ENCODE measurements at regions not wholly inside any gene's neighbourhood (a gene's known extent, or its start where the extent isn't known, plus 50 kb on each side); places are given as distances from the start of the nearest gene placed in this dataset.
A peak's percentile ranks its signal among the peaks of the same experiment; 100 is the strongest.

GRCh38 chr11:128171506-128171905 is 415.9 kb downstream of the ETS1 start:
- Histone ChIP-seq H3K27me3 (ENCODE audit: insufficient read depth) (no peaks in the 10 kb centered on the region), H4K20me1 (replicated peaks; ENCODE audit: insufficient read depth) (no peaks in the 10 kb centered on the region), H3K4me1 (ENCODE audit: insufficient read depth) (peaks cover 9% of the 10 kb centered on the region), H3K27ac (ENCODE audit: low read depth) (no peak overlapping the region), H3F3A (replicated peaks; ENCODE audit: low read depth) (no peaks in the 10 kb centered on the region), H3K4me3 (no peak overlapping the region), H3K79me2 (replicated peaks; ENCODE audit: insufficient read depth) (no peaks in the 10 kb centered on the region), H3K36me3 (ENCODE audit: insufficient read depth) (no peaks in the 10 kb centered on the region), H3K4me2 (no peak overlapping the region), H3K9me2 (ENCODE audit: insufficient read depth) (peaks cover under 1% of the 10 kb centered on the region; the same call in 1 of the 2 replicates), H2AFZ (no peak overlapping the region)
- DNase-seq (ENCODE audit: low spot score) (no peak), ATAC-seq (no peak)
- Mint-ChIP-seq H3K4me1 (peaks cover 14% of the 10 kb centered on the region), H3K27ac (no peak overlapping the region), H3K36me3 (ENCODE audit: low read depth) (no peaks in the 10 kb centered on the region), H3K27me3 (ENCODE audit: insufficient read depth, low read depth, poor library complexity) (no peaks in the 10 kb centered on the region), H3K9me3 (no peaks in the 10 kb centered on the region), H3K4me3 (no peak overlapping the region)
- TF ChIP-seq NANOG (IDR thresholded peaks at IDR 0.05; ENCODE audit: borderline replicate concordance) (no peak), REST (IDR thresholded peaks at IDR 0.05; ENCODE audit: unreplicated experiment) (no peak), ZNF331 (CRISPR knock-in tag; IDR thresholded peaks at IDR 0.05; ENCODE audit: low read depth) (no peak), EZH2phosphoT487 (IDR thresholded peaks at IDR 0.05; ENCODE audit: unreplicated experiment) (no peak), JUNB (IDR thresholded peaks at IDR 0.05; ENCODE audit: unreplicated experiment) (no peak), POLR2AphosphoS5 (IDR thresholded peaks at IDR 0.05; ENCODE audit: low read depth) (no peak), EZH2 (IDR thresholded peaks at IDR 0.05; ENCODE audit: low read depth, unreplicated experiment) (no peak)

GRCh38 chr11:128165572-128165971 is 421.8 kb downstream of the ETS1 start:
- ATAC-seq (no peak), DNase-seq (ENCODE audit: low spot score) (no peak)
- H3K9me2 ChIP-seq (ENCODE audit: insufficient read depth), result no peaks in the 10 kb centered on the region
- Mint-ChIP-seq H3K27me3 (ENCODE audit: insufficient read depth, low read depth, poor library complexity) (no peaks in the 10 kb centered on the region), H3K9me3 (no peaks in the 10 kb centered on the region), H3K4me1 (no peaks in the 10 kb centered on the region), H3K4me3 (no peak overlapping the region), H3K27ac (no peak overlapping the region; the same call in 1 of the 2 replicates), H3K36me3 (ENCODE audit: low read depth) (no peaks in the 10 kb centered on the region)
- H4K20me1 ChIP-seq (replicated peaks; ENCODE audit: insufficient read depth), result no peaks in the 10 kb centered on the region
- H3K4me2 ChIP-seq, result no peak overlapping the region
- H3F3A ChIP-seq (replicated peaks; ENCODE audit: low read depth), result no peaks in the 10 kb centered on the region
- H3K27ac ChIP-seq (ENCODE audit: low read depth), result no peak overlapping the region
- TF ChIP-seq STAT1 (IDR thresholded peaks at IDR 0.05; ENCODE audit: unreplicated experiment), result no peak
- TF ChIP-seq EZH2 (IDR thresholded peaks at IDR 0.05; ENCODE audit: low read depth, unreplicated experiment), result no peak
- TF ChIP-seq ZNF331 (CRISPR knock-in tag; IDR thresholded peaks at IDR 0.05; ENCODE audit: low read depth), result no peak
- no peak for TF ChIP-seq CREB1 (CRISPR knock-in tag; IDR thresholded peaks at IDR 0.05; ENCODE audit: low read depth)
- TF ChIP-seq REST (IDR thresholded peaks at IDR 0.05; ENCODE audit: unreplicated experiment), result no peak
- H2AFZ ChIP-seq, result peak overlapping the region; percentile 67; the same call in 1 of the 2 replicates
- H3K27me3 ChIP-seq (ENCODE audit: insufficient read depth), result no peaks in the 10 kb centered on the region
- H3K36me3 ChIP-seq (ENCODE audit: insufficient read depth), result no peaks in the 10 kb centered on the region
- no peaks in the 10 kb centered on the region for H3K79me2 ChIP-seq (replicated peaks; ENCODE audit: insufficient read depth)
- H3K4me3 ChIP-seq, result no peak overlapping the region
- no peaks in the 10 kb centered on the region; the same call in 1 of the 2 replicates for H3K4me1 ChIP-seq (ENCODE audit: insufficient read depth)

All from GM23338 (cell line).